ENCODE measurements at regions not wholly inside any gene's neighbourhood (a gene's known extent, or its start where the extent isn't known, plus 50 kb on each side); places are given as distances from the start of the nearest gene placed in this dataset.
A peak's percentile ranks its signal among the peaks of the same experiment; 100 is the strongest.

DNA sequence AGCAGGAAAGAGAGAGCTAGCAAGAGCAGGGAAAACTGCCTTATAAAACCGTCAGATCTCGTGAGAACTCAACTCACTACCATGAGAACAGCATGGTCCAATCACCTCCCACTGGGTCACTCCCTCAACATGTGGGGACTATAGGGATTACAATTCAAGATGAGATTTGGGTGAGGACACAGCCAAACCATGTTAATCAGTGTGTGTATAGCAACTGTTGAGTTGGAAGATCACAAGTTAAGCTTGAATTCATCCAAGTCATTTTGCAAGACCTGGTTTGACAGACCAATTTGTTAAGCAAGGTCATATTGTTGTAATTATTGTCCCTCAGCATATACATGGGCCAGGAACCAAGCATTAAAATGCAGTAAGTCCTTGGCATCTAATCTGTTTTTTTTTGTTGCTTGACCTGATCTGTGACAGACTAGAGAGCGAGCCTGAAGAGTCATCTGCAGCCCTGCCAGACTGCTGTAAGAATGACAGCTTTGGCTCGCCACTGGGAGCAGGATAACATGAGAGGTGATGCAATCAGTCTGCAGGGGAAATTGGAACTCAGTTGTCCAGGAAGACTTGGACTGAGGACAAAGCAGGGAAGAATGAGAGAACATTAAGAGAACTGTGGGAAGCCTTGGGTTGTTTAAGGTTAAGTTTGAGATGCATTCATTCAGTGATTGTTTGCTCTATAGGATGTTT lies 297.6 kb upstream of the SEL1L start:
- TF ChIP-seq EZH2 (IDR thresholded peaks at IDR 0.05; ENCODE audit: borderline replicate concordance) (no peak), EZH2phosphoT487 (IDR thresholded peaks at IDR 0.05; ENCODE audit: low read depth, severe bottlenecking, unreplicated experiment) (no peak)
- TF ChIP-seq, protein P1, sequence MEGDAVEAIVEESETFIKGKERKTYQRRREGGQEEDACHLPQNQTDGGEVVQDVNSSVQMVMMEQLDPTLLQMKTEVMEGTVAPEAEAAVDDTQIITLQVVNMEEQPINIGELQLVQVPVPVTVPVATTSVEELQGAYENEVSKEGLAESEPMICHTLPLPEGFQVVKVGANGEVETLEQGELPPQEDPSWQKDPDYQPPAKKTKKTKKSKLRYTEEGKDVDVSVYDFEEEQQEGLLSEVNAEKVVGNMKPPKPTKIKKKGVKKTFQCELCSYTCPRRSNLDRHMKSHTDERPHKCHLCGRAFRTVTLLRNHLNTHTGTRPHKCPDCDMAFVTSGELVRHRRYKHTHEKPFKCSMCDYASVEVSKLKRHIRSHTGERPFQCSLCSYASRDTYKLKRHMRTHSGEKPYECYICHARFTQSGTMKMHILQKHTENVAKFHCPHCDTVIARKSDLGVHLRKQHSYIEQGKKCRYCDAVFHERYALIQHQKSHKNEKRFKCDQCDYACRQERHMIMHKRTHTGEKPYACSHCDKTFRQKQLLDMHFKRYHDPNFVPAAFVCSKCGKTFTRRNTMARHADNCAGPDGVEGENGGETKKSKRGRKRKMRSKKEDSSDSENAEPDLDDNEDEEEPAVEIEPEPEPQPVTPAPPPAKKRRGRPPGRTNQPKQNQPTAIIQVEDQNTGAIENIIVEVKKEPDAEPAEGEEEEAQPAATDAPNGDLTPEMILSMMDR (IDR thresholded peaks at IDR 0.05; ENCODE audit: poor library complexity): no peak
- 51% methylated on average over 4 of the region's 4 CpGs for WGBS (ENCODE audit: low lambda C conversion rate, missing lambda C conversion rate)
- no peak overlapping the region for H3K4me3 ChIP-seq

DNA sequence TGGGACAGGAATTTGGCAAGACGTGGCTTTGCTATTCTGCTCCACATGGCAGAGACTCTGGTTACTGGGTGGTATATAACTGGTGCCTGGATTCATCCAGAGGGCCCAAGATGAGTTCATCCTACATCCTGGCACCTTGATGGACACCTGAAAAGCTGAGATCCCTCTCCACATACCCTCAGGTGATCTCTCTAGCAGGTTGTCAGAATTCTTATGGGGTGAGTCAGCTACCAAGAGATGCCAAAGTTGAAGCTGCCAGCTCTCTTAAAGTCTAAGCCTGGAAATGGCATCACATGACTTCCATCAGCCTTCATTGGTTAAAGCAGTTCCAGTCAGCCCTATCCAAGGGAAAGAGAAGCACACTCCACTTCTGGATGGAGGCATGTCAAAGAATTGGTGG lies 300.7 kb upstream of the SEL1L start:
- Histone ChIP-seq H3K27ac (no peak overlapping the region), H3K9me3 (ENCODE audit: low read depth) (no peaks in the 10 kb centered on the region), H3K27me3 (no peaks in the 10 kb centered on the region), H2AFZ (no peak overlapping the region), H3K4me3 (no peak overlapping the region), H4K20me1 (ENCODE audit: insufficient read depth, poor library complexity, severe bottlenecking) (no peaks in the 10 kb centered on the region), H3K4me1 (ENCODE audit: insufficient read depth) (no peaks in the 10 kb centered on the region), H3K79me2 (no peaks in the 10 kb centered on the region), H3K4me2 (no peak overlapping the region), H3K36me3 (replicated peaks; ENCODE audit: insufficient read depth, low read depth) (no peaks in the 10 kb centered on the region), H3K9me2 (replicated peaks; ENCODE audit: insufficient read depth) (no peaks in the 10 kb centered on the region)
- DNase-seq (ENCODE audit: low spot score): no peak
- WGBS (ENCODE audit: low lambda C conversion rate, missing lambda C conversion rate): 50% methylated on average over 1 of the region's 1 CpG
- TF ChIP-seq EZH2 (IDR thresholded peaks at IDR 0.05; ENCODE audit: borderline replicate concordance): no peak
- no peak for TF ChIP-seq EZH2phosphoT487 (IDR thresholded peaks at IDR 0.05; ENCODE audit: low read depth, severe bottlenecking, unreplicated experiment)
- TF ChIP-seq, protein P1 (IDR thresholded peaks at IDR 0.05; ENCODE audit: poor library complexity): no peak

More for the DNA sequence above, 297.6 kb upstream of the SEL1L start:
- no peaks in the 10 kb centered on the region for H4K20me1 ChIP-seq (ENCODE audit: insufficient read depth, poor library complexity, severe bottlenecking)
- no peaks in the 10 kb centered on the region for H3K27me3 ChIP-seq
- H3K79me2 ChIP-seq: no peaks in the 10 kb centered on the region
- peak; percentile 51 for DNase-seq (ENCODE audit: low spot score)
- H3K4me1 ChIP-seq (ENCODE audit: insufficient read depth): no peaks in the 10 kb centered on the region
- no peaks in the 10 kb centered on the region for H3K9me2 ChIP-seq (replicated peaks; ENCODE audit: insufficient read depth)
- H3K9me3 ChIP-seq (ENCODE audit: low read depth): no peaks in the 10 kb centered on the region
- no peaks in the 10 kb centered on the region for H3K36me3 ChIP-seq (replicated peaks; ENCODE audit: insufficient read depth, low read depth)
- H3K27ac ChIP-seq: no peak overlapping the region
- H3K4me2 ChIP-seq: no peak overlapping the region
- no peak overlapping the region for H2AFZ ChIP-seq

DNA sequence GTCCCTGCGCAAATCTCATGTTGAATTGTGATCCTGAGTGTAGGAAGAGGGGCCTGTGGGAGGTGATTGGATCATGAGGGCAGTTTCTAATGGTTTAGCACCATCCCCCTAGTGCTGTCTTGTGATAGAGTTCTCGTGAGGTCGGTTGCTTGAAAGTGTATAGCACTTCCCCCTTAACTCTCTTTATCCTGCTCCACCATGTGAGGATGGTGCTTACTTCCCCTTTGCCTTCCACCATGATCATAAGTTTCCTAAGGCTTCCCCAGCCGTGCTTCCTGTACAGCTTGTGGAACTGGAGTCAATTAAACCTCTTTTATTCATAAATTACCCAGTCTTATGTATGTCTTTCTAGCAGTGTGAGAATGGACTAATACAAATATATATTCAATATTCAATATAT lies 303.7 kb upstream of the SEL1L start:
- no peaks in the 10 kb centered on the region for H3K79me2 ChIP-seq
- H2AFZ ChIP-seq: no peak overlapping the region
- no peaks in the 10 kb centered on the region for H3K27me3 ChIP-seq
- no peak overlapping the region for H3K4me2 ChIP-seq
- H3K9me2 ChIP-seq (replicated peaks; ENCODE audit: insufficient read depth): no peaks in the 10 kb centered on the region
- H3K36me3 ChIP-seq (replicated peaks; ENCODE audit: insufficient read depth, low read depth): no peaks in the 10 kb centered on the region
- no peak overlapping the region for H3K4me3 ChIP-seq
- 87% methylated on average over 4 of the region's 4 CpGs for WGBS (ENCODE audit: low lambda C conversion rate, missing lambda C conversion rate)
- no peaks in the 10 kb centered on the region for H4K20me1 ChIP-seq (ENCODE audit: insufficient read depth, poor library complexity, severe bottlenecking)
- no peaks in the 10 kb centered on the region for H3K9me3 ChIP-seq (ENCODE audit: low read depth)
- H3K27ac ChIP-seq: no peak overlapping the region
- TF ChIP-seq EZH2 (IDR thresholded peaks at IDR 0.05; ENCODE audit: borderline replicate concordance) (no peak), EZH2phosphoT487 (IDR thresholded peaks at IDR 0.05; ENCODE audit: low read depth, severe bottlenecking, unreplicated experiment) (no peak)
- TF ChIP-seq, protein P1 (IDR thresholded peaks at IDR 0.05; ENCODE audit: poor library complexity): no peak
- H3K4me1 ChIP-seq (ENCODE audit: insufficient read depth): no peaks in the 10 kb centered on the region
- no peak for DNase-seq (ENCODE audit: low spot score)
